Ishikawa (cell line): ENCODE measurements at regions not wholly inside any gene's neighbourhood (a gene's known extent, or its start where the extent isn't known, plus 50 kb on each side); places are given as distances from the start of the nearest gene placed in this dataset.
A peak's percentile ranks its signal among the peaks of the same experiment; 100 is the strongest.

ENCODE experiments used
- CEBPB ChIP-seq: IDR thresholded peaks from 2 replicates; pipeline ENCODE4 v1.6.1; 2012
- CREB1 ChIP-seq: IDR thresholded peaks from 2 replicates; pipeline ENCODE4 v1.6.1; 2012; ENCODE audit warnings: low read depth
- EGR1 ChIP-seq: IDR thresholded peaks from 2 replicates; pipeline ENCODE4 v1.6.1; 2012
- EP300 ChIP-seq: IDR thresholded peaks from 2 replicates; pipeline ENCODE4 v1.6.1; 2012; ENCODE audit warnings: borderline replicate concordance
- FOXM1 ChIP-seq: IDR thresholded peaks from 2 replicates; pipeline ENCODE4 v1.6.1; 2012; ENCODE audit warnings: low read depth, borderline replicate concordance
- MAX ChIP-seq: IDR thresholded peaks from 2 replicates; pipeline ENCODE4 v1.6.1; 2012
- NFIC ChIP-seq: IDR thresholded peaks from 2 replicates; pipeline ENCODE4 v1.6.1; 2012
- RAD21 ChIP-seq: IDR thresholded peaks from 2 replicates; pipeline ENCODE4 v1.6.1; 2012; ENCODE audit warnings: low read depth
- REST ChIP-seq: IDR thresholded peaks from 2 replicates; pipeline ENCODE4 v1.6.1; 2012; ENCODE audit warnings: low read depth, mild to moderate bottlenecking
- TAF1 ChIP-seq: IDR thresholded peaks from 2 replicates; pipeline ENCODE4 v1.6.1; 2012; ENCODE audit warnings: low read depth, mild to moderate bottlenecking
- TCF12 ChIP-seq: IDR thresholded peaks from 2 replicates; pipeline ENCODE4 v1.6.1; 2012; ENCODE audit warnings: low read depth
- TEAD4 ChIP-seq: IDR thresholded peaks from 2 replicates; pipeline ENCODE4 v1.6.1; 2012
- USF1 ChIP-seq: IDR thresholded peaks from 2 replicates; pipeline ENCODE4 v1.6.1; 2012
- YY1 ChIP-seq: IDR thresholded peaks from 2 replicates; pipeline ENCODE4 v1.6.1; 2012; ENCODE audit warnings: low read depth
- ZBTB7A ChIP-seq: IDR thresholded peaks from 2 replicates; pipeline ENCODE4 v1.6.1; 2012; ENCODE audit warnings: low read depth

DNA sequence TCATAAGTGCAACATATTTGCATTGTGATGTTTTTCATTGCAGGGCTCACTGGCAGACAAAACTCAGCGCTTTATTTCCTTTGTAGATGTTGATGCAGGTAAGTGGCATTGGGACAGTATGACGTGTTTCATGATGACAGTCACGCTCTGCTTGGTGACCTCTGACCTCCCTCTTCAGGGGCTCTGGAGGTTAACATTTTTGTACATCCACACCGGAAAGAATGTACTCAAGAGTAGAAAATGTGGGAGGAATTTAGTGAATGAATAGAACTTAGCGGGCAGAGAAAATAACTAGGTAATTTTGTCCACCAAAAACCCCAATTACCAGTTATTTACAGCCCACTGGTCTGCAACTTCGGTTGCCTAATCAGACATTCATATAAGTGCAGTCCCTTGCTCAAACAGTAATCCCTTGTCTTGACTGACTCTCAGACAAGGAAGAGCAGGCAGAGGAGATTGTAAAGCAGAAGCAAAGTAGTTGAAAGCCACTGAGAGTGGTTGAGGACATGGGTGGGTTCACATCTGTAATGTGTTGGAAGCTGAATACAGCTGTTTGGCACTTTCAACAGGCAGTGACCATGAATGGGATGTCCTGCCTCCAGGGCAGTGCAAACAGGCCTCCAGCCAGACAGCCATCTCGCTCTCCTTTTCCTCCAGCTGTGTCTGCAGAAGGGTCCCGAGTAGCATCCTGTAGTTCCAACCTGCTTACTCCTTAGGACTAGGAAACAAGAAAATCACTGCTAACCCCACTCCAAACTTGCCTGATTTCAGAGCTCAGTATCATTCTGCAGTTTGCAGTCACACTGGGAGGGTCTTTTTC lies 188.9 kb downstream of the NRIP1 start:
- no peak for TF ChIP-seq MAX
- TF ChIP-seq FOXM1, result peak; percentile 56
- peak; percentile 85 for TF ChIP-seq TEAD4
- peak; percentile 83 for TF ChIP-seq EP300
- peak; percentile 80 for TF ChIP-seq TCF12
- no peak for TF ChIP-seq TAF1
- no peak for TF ChIP-seq CREB1
- TF ChIP-seq CEBPB, result peak; percentile 92
- TF ChIP-seq RAD21, result no peak
- TF ChIP-seq ZBTB7A, result no peak
- TF ChIP-seq USF1, result no peak
- TF ChIP-seq EGR1, result no peak
- TF ChIP-seq YY1, result no peak
- TF ChIP-seq NFIC, result peak; percentile 53
- TF ChIP-seq REST, result no peak

DNA sequence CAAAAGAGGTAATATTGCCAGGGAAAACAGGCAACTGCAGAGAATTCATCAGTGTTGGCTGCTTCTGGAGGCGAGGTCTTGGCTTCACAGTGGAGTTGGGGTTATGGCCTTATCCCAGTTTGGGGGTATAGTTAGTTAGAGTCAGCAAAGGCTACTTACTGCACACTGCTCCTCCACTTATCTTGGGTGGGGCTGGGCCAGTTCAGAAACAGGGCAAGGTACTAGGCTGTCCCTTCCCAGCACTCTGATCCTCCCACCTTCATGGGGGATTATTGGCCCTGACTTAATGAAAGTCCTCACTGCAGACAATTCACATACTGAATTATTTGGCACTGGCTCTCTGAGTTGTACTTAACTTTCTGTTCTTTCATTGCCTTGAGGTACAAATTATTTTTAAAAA lies 189.6 kb downstream of the NRIP1 start:
- TF ChIP-seq FOXM1 (no peak), TEAD4 (no peak), NFIC (no peak), YY1 (no peak), ZBTB7A (no peak), USF1 (no peak), REST (no peak), EGR1 (no peak), EP300 (no peak), RAD21 (no peak), TAF1 (no peak), CEBPB (no peak), CREB1 (no peak), MAX (no peak), TCF12 (no peak)

DNA sequence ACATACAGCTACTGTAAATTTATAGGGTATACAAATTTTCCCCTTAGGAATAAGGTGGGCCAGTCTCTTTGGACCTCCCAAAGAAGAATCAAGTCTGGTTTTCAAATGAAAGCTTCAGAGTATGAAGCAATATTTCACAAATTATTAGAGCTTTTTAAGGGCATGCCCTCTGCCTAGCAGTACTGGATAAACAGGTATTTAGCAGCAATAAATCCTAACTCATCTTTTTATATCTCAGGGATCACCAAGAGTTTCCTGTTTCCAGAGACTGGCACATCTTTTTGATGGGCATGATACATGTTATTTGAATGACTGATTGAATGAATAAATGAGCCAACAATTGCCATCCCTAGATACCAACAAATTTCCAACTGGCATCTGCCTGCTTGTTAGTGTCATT lies 190.4 kb downstream of the NRIP1 start:
- no peak for TF ChIP-seq REST
- TF ChIP-seq TAF1, result no peak
- no peak for TF ChIP-seq TCF12
- no peak for TF ChIP-seq EGR1
- no peak for TF ChIP-seq NFIC

- TF ChIP-seq YY1, result no peak
- no peak for TF ChIP-seq CEBPB
- no peak for TF ChIP-seq EP300
- no peak for TF ChIP-seq ZBTB7A
- TF ChIP-seq USF1, result no peak
- TF ChIP-seq NFIC, result no peak
- no peak for TF ChIP-seq CREB1
These were observed 192.9 kb downstream of the NRIP1 start for GRCh38 chr21:14871861-14872260.
